ENCODE measurements at regions not wholly inside any gene's neighbourhood (a gene's known extent, or its start where the extent isn't known, plus 50 kb on each side); places are given as distances from the start of the nearest gene placed in this dataset.
"Not testable (repeated sequence)": the region's sequence is repeated elsewhere in the genome, so short reads cannot be mapped to it uniquely, and the experiment has no call there.

- Histone ChIP-seq H3K9me3 (no peaks in the 10 kb centered on the region), H3K27ac (no peak overlapping the region), H3K4me1 (no peaks in the 10 kb centered on the region), H3K4me3 (no peak overlapping the region), H3K36me3 (no peaks in the 10 kb centered on the region), H3K27me3 (no peaks in the 10 kb centered on the region)
- DNase-seq (no peak), ATAC-seq (no peak)
- in situ Hi-C loops (cut with MboI; ENCODE audit: low sequenced_read_pairs in 4 of 4) (no loop called here), intact Hi-C loops (cut with DNase I; ENCODE audit: low total_unique reads) (no loop called here)
- no peak for TF ChIP-seq POLR2A (IDR thresholded peaks at IDR 0.05)
- no peak for TF ChIP-seq CTCF (IDR thresholded peaks at IDR 0.05 in 4 of 5, conservative IDR thresholded peaks at IDR 0.05 in 1 of 5)
Measured at GRCh38 chr4:171256223-171256622, 557.0 kb upstream of the GALNTL6 start.

GRCh38 chr4:171246948-171247347 lies 566.3 kb upstream of the GALNTL6 start:
- ATAC-seq (no peak), DNase-seq (no peak)
- TF ChIP-seq POLR2A (IDR thresholded peaks at IDR 0.05) (no peak), CTCF (IDR thresholded peaks at IDR 0.05 in 4 of 5, conservative IDR thresholded peaks at IDR 0.05 in 1 of 5) (no peak)
- Histone ChIP-seq H3K36me3 (no peaks in the 10 kb centered on the region), H3K27me3 (no peaks in the 10 kb centered on the region), H3K9me3 (no peaks in the 10 kb centered on the region), H3K4me3 (no peak overlapping the region), H3K27ac (no peak overlapping the region), H3K4me1 (no peaks in the 10 kb centered on the region)
- intact Hi-C loops (cut with DNase I; ENCODE audit: low total_unique reads) (no loop called here), in situ Hi-C loops (cut with MboI; ENCODE audit: low sequenced_read_pairs in 4 of 4) (no loop called here)

GRCh38 chr4:171242831-171243230 lies 570.4 kb upstream of the GALNTL6 start:
- in situ Hi-C loops (cut with MboI; ENCODE audit: low sequenced_read_pairs in 4 of 4), result no loop called here
- ATAC-seq (no peak), DNase-seq (no peak)
- H3K27ac ChIP-seq, result no peak overlapping the region
- intact Hi-C loops (cut with DNase I; ENCODE audit: low total_unique reads), result no loop called here
- H3K9me3 ChIP-seq, result no peaks in the 10 kb centered on the region
- H3K4me1 ChIP-seq, result no peaks in the 10 kb centered on the region
- no peaks in the 10 kb centered on the region for H3K36me3 ChIP-seq
- no peak overlapping the region for H3K4me3 ChIP-seq
- TF ChIP-seq CTCF (IDR thresholded peaks at IDR 0.05 in 4 of 5, conservative IDR thresholded peaks at IDR 0.05 in 1 of 5), result no peak
- TF ChIP-seq POLR2A (IDR thresholded peaks at IDR 0.05), result no peak
- H3K27me3 ChIP-seq, result no peaks in the 10 kb centered on the region

- no peaks in the 10 kb centered on the region for H3K4me1 ChIP-seq
- ATAC-seq (no peak), DNase-seq (no peak)
- no peaks in the 10 kb centered on the region for H3K27me3 ChIP-seq
- H3K36me3 ChIP-seq, result no peaks in the 10 kb centered on the region
- intact Hi-C loops (cut with DNase I; ENCODE audit: low total_unique reads), result no loop called here
- no peak for TF ChIP-seq CTCF (IDR thresholded peaks at IDR 0.05 in 4 of 5, conservative IDR thresholded peaks at IDR 0.05 in 1 of 5)
- no peak for TF ChIP-seq POLR2A (IDR thresholded peaks at IDR 0.05)
- in situ Hi-C loops (cut with MboI; ENCODE audit: low sequenced_read_pairs in 4 of 4), result no loop called here
- H3K4me3 ChIP-seq, result no peak overlapping the region
- no peaks in the 10 kb centered on the region for H3K9me3 ChIP-seq
- no peak overlapping the region for H3K27ac ChIP-seq
Measured at GRCh38 chr4:171239196-171239595, 574.0 kb upstream of the GALNTL6 start.

GRCh38 chr4:171235521-171235920 lies 577.7 kb upstream of the GALNTL6 start:
- H3K9me3 ChIP-seq, result no peaks in the 10 kb centered on the region
- intact Hi-C loops (cut with DNase I; ENCODE audit: low total_unique reads) (no loop called here), in situ Hi-C loops (cut with MboI; ENCODE audit: low sequenced_read_pairs in 4 of 4) (no loop called here)
- H3K4me3 ChIP-seq, result no peak overlapping the region
- no peaks in the 10 kb centered on the region for H3K36me3 ChIP-seq
- no peak overlapping the region for H3K27ac ChIP-seq
- no peak for DNase-seq
- H3K27me3 ChIP-seq, result no peaks in the 10 kb centered on the region
- no peaks in the 10 kb centered on the region for H3K4me1 ChIP-seq
- no peak for TF ChIP-seq POLR2A (IDR thresholded peaks at IDR 0.05)
- TF ChIP-seq CTCF (IDR thresholded peaks at IDR 0.05 in 4 of 5, conservative IDR thresholded peaks at IDR 0.05 in 1 of 5), result no peak
- ATAC-seq, result no peak

- intact Hi-C loops (cut with DNase I; ENCODE audit: low total_unique reads); ATAC-seq; H3K27me3 ChIP-seq; in situ Hi-C loops (cut with MboI; ENCODE audit: low sequenced_read_pairs in 4 of 4); H3K9me3 ChIP-seq; H3K36me3 ChIP-seq; DNase-seq; H3K4me1 ChIP-seq; H3K4me3 ChIP-seq; H3K27ac ChIP-seq: not testable (repeated sequence)
Measured at GRCh38 chr4:171229354-171229753, 583.9 kb upstream of the GALNTL6 start.

All from gastrocnemius medialis (tissue), 4 donors.